Right atrium auricular region (tissue), 2 donors: ENCODE measurements at regions not wholly inside any gene's neighbourhood (a gene's known extent, or its start where the extent isn't known, plus 50 kb on each side); places are given as distances from the start of the nearest gene placed in this dataset.

ENCODE experiments used
- DNase-seq: peaks from one replicate; pipeline ENCODE4 v3.0.0-alpha.2; 2019; ENCODE audit warnings: low spot score
- H3K27ac ChIP-seq, 2 donors: fragments of 200-600 bp; sonication (generic); 1 replicate in 1 of 2; 2 replicates in 1 of 2; pipeline ENCODE4 v1.5.1; 2016 to 2019
- H3K27me3 ChIP-seq, 2 donors: fragments of 200-600 bp; sonication (generic); one replicate each; pipeline versions ENCODE4 v1.5.1 to v1.6.0; 2017 to 2019
- H3K36me3 ChIP-seq: fragments of 200-600 bp; sonication (generic); one replicate; pipeline ENCODE4 v1.5.1; 2016
- H3K4me1 ChIP-seq, 2 donors: fragments of 200-600 bp; sonication (generic); one replicate each; pipeline versions ENCODE4 v1.5.1 to v1.6.0; 2017 to 2019
- H3K4me3 ChIP-seq, 2 donors: fragments of 200-600 bp; sonication (generic); 1 replicate in 1 of 2; 2 replicates in 1 of 2; pipeline ENCODE4 v1.5.1; 2017 to 2019; ENCODE audit warnings: mild to moderate bottlenecking in 1 of 2, moderate library complexity in 1 of 2
- H3K9me3 ChIP-seq, 2 donors: fragments of 200-600 bp; sonication (generic); one replicate each; pipeline ENCODE4 v1.5.1; 2019
- CTCF ChIP-seq, 2 donors: fragments of 200-600 bp; sonication (generic); IDR thresholded peaks; one replicate each; pipeline ENCODE4 v1.5.1; 2019; ENCODE audit warnings: antibody characterized with exemption in 2 of 2

DNA sequence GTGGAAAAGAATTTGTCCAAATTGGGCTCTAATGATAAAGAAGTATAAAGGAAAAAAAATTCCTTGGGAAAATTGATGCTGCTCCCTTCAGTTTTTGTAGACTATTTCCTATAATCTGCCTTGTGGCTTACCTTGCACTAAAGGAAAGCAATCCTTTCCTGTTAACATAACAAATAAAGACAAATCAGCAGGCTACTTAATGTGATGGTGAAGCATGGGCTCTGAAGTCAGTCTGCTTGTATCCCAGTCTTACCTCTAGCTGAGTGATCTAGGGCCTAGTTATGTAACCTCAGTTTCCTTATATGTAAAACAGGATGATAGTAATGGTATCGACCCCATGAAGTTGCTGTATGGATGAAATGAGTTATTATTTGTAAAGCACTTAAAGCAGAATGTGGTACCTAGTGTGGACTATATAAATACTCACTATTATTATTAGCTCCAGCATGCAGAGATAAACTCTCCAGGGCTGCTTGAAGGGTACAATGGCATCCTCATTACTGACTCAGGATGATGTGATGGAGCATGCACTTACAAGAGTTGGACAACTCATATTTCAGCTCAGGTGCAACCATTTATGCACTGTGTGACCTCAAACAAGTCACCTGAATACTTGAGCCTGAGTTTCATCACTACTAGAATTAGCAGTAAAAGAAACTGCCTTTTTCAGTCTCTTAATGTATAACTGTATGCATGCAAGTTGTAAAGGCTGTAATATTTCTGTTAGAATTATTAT is 156.1 kb downstream of the DKK1 start:
- no peak overlapping the region for H3K27ac ChIP-seq
- no peaks in the 10 kb centered on the region for H3K4me1 ChIP-seq
- no peaks in the 10 kb centered on the region for H3K36me3 ChIP-seq
- TF ChIP-seq CTCF (IDR thresholded peaks at IDR 0.05), result no peak
- H3K4me3 ChIP-seq, result no peak overlapping the region
- no peaks in the 10 kb centered on the region for H3K9me3 ChIP-seq
- no peak for DNase-seq
- no peaks in the 10 kb centered on the region for H3K27me3 ChIP-seq

- H3K36me3 ChIP-seq, result no peaks in the 10 kb centered on the region
- no peak overlapping the region for H3K4me3 ChIP-seq
- H3K27ac ChIP-seq, result no peak overlapping the region
- DNase-seq, result no peak
- no peaks in the 10 kb centered on the region for H3K27me3 ChIP-seq
- no peak for TF ChIP-seq CTCF (IDR thresholded peaks at IDR 0.05)
- no peaks in the 10 kb centered on the region for H3K9me3 ChIP-seq
- no peaks in the 10 kb centered on the region for H3K4me1 ChIP-seq
These were observed 158.5 kb downstream of the DKK1 start for GRCh38 chr10:52472406-52473146.

DNA sequence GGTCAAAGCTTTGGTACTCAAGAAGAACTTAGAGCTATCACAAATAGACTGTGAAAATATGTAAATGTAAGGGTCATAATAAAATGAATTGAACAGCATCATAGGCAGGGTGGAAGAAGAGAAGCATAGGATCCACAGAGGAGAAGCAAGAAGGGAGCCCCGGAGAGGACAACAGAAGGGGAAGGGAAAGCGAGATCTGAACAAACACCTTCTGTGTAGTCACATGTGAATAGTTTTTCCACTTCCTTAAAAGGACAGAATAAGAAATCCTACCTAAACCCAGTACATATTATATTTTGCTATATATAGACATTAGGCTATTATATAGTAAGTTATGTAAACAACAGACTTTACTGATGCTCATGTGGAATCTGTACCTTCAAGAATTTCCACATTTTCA is 160.2 kb downstream of the DKK1 start:
- no peak for TF ChIP-seq CTCF (IDR thresholded peaks at IDR 0.05)
- Histone ChIP-seq H3K4me3 (no peak overlapping the region), H3K27me3 (no peaks in the 10 kb centered on the region), H3K36me3 (no peaks in the 10 kb centered on the region), H3K27ac (no peak overlapping the region), H3K9me3 (no peaks in the 10 kb centered on the region), H3K4me1 (no peaks in the 10 kb centered on the region)
- DNase-seq, result no peak

DNA sequence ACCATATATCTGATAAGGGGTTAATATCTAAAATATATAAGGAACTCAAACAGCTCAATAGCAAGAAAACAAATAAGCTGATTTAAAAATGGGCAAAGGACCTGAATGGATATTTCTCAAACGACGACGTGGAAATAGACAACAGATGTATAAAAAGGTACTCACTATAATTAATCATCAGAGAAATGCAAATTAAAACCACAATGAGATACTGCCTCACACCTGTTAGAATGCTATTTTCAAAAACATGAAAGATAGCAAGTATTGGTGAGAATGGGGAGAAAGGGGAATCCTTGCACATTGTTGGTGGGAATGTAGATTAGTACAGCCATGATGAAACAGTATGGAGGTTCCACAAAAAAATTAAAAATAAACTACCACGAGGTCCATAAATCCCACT is 163.2 kb downstream of the DKK1 start:
- Histone ChIP-seq H3K4me3 (no peak overlapping the region), H3K9me3 (no peaks in the 10 kb centered on the region), H3K36me3 (no peaks in the 10 kb centered on the region), H3K4me1 (no peaks in the 10 kb centered on the region), H3K27ac (no peak overlapping the region), H3K27me3 (no peaks in the 10 kb centered on the region)
- DNase-seq, result no peak
- no peak for TF ChIP-seq CTCF (IDR thresholded peaks at IDR 0.05)

- no peak overlapping the region for H3K4me3 ChIP-seq
These were observed 165.5 kb downstream of the DKK1 start for GRCh38 chr10:52479567-52479966.

More at GRCh38 chr10:52479567-52479966, 165.5 kb downstream of the DKK1 start:
- Histone ChIP-seq H3K36me3 (no peaks in the 10 kb centered on the region), H3K27ac (no peak overlapping the region), H3K27me3 (no peaks in the 10 kb centered on the region), H3K4me1 (no peaks in the 10 kb centered on the region), H3K9me3 (no peaks in the 10 kb centered on the region)
- DNase-seq, result no peak
- no peak for TF ChIP-seq CTCF (IDR thresholded peaks at IDR 0.05)
